NCI-H226 (cell line): ENCODE measurements at regions not wholly inside any gene's neighbourhood (a gene's known extent, or its start where the extent isn't known, plus 50 kb on each side); places are given as distances from the start of the nearest gene placed in this dataset.
"Not testable (repeated sequence)": the region's sequence is repeated elsewhere in the genome, so short reads cannot be mapped to it uniquely, and the experiment has no call there.

Experiments
- DNase-seq: peaks from one replicate; pipeline ENCODE4 v3.0.0-alpha.2; 2015

GRCh38 chr12:61991661-61992060 is 268.5 kb upstream of the USP15 start:
- no peak for DNase-seq

GRCh38 chr12:61993734-61994345 is 266.4 kb upstream of the USP15 start:
- no peak for DNase-seq

GRCh38 chr12:61996717-61997116 is 263.5 kb upstream of the USP15 start:
- no peak for DNase-seq

- DNase-seq, result no peak
Measured at GRCh38 chr12:61998791-61999190, 261.4 kb upstream of the USP15 start.

- no peak for DNase-seq
Measured at GRCh38 chr12:61999311-61999710, 260.9 kb upstream of the USP15 start.

GRCh38 chr12:62001424-62001823 is 258.8 kb upstream of the USP15 start:
- no peak for DNase-seq

GRCh38 chr12:62003226-62003625 is 257.0 kb upstream of the USP15 start:
- no peak for DNase-seq

- DNase-seq, result no peak
Measured at GRCh38 chr12:62003701-62004100, 256.5 kb upstream of the USP15 start.

- DNase-seq, result no peak
Measured at GRCh38 chr12:62005615-62006014, 254.6 kb upstream of the USP15 start.

GRCh38 chr12:62006076-62006732 is 254.0 kb upstream of the USP15 start:
- peak; percentile 2 for DNase-seq

GRCh38 chr12:62008703-62009102 is 251.5 kb upstream of the USP15 start:
- no peak for DNase-seq

- DNase-seq, result no peak
Measured at GRCh38 chr12:62009445-62009844, 250.8 kb upstream of the USP15 start.

GRCh38 chr12:62010331-62010906 is 249.8 kb upstream of the USP15 start:
- not testable (repeated sequence) for DNase-seq

- DNase-seq, result not testable (repeated sequence)
Measured at GRCh38 chr12:62010973-62011372, 249.2 kb upstream of the USP15 start.

- no peak for DNase-seq
Measured at GRCh38 chr12:62014330-62014729, 245.9 kb upstream of the USP15 start.

- DNase-seq, result no peak
Measured at GRCh38 chr12:62016021-62016420, 244.2 kb upstream of the USP15 start.

- no peak for DNase-seq
Measured at GRCh38 chr12:62021808-62022207, 238.4 kb upstream of the USP15 start.

GRCh38 chr12:62028536-62028935 is 231.7 kb upstream of the USP15 start:
- no peak for DNase-seq

- no peak for DNase-seq
Measured at GRCh38 chr12:62032870-62033269, 227.3 kb upstream of the USP15 start.

GRCh38 chr12:62044450-62045135 is 215.6 kb upstream of the USP15 start:
- DNase-seq, result no peak

- no peak for DNase-seq
Measured at GRCh38 chr12:62045211-62045610, 215.0 kb upstream of the USP15 start.

GRCh38 chr12:62050785-62051184 is 209.4 kb upstream of the USP15 start:
- no peak for DNase-seq

- DNase-seq, result no peak
Measured at GRCh38 chr12:62069976-62070375, 190.2 kb upstream of the USP15 start.

GRCh38 chr12:62073236-62073635 is 187.0 kb upstream of the USP15 start:
- not testable (repeated sequence) for DNase-seq
